NT2/D1 (cell line): ENCODE measurements at regions not wholly inside any gene's neighbourhood (a gene's known extent, or its start where the extent isn't known, plus 50 kb on each side); places are given as distances from the start of the nearest gene placed in this dataset.

Source experiments
- SUZ12 ChIP-seq: IDR thresholded peaks from 2 replicates; pipeline ENCODE4 v1.6.1; 2011; ENCODE audit not compliant: insufficient read length, insufficient read depth; ENCODE audit errors: extremely low read depth
- YY1 ChIP-seq: IDR thresholded peaks from 2 replicates; pipeline ENCODE4 v1.6.1; 2011; ENCODE audit not compliant: insufficient read length, insufficient read depth
- ZNF274 ChIP-seq: IDR thresholded peaks from 2 replicates; pipeline ENCODE4 v1.6.1; 2011; ENCODE audit warnings: mild to moderate bottlenecking, low read depth, low read length

GRCh38 chr6:151733680-151734320 lies 73.7 kb upstream of the ESR1 start:
- TF ChIP-seq ZNF274, result no peak
- TF ChIP-seq YY1, result no peak
- no peak for TF ChIP-seq SUZ12
